GM21737 (cell line): ENCODE measurements at regions not wholly inside any gene's neighbourhood (a gene's known extent, or its start where the extent isn't known, plus 50 kb on each side); places are given as distances from the start of the nearest gene placed in this dataset.

Source experiments
- ATAC-seq: cut with Tn5 transposase; IDR thresholded peaks from one replicate; pipeline ENCODE4 v1.9.1; 2021; ENCODE audit warnings: mild to moderate bottlenecking, moderate library complexity; ENCODE audit not compliant: unreplicated experiment

GRCh38 chr7:25653384-25653783, 425.1 kb upstream of the NPVF start:
- no peak for ATAC-seq

DNA sequence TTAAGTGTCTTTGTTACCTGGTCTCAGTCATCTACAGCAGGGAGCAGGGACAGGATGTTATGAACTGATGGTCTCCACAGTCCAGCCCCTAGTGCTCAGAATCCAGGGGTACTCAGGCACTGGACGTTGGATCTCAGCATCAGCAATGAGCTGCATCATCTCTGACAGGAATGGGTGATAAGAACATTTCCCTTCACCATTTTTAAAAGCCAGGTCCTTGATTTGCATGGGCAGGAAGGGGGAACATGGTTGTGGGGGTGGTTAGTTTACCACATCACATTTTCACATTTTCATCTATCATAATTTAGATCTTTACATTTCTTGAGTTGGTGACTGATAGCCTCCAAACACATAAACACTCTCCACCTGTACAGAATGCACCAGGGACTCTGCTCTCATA, 427.8 kb upstream of the NPVF start:
- ATAC-seq: no peak

DNA sequence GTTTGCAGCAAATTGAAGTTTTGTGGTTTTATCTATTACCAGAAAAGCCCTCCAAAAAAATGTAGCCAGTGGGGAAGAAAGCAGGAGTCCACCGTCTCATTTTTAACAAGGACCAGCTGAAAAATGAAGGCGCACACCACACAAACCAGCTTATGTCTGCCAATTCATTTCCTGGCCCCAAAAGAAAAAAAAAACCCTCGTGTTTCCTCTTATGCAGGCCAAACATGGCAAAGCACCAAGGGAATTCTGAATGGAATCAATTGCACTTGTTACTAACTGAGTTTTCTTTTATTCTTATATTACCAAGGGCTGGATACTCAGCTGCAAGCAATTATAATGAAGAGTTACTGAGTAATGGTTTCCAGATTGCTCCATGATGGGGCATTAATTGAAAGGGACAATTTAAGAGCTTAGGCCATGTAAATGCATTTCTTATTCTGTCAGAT, 428.3 kb upstream of the NPVF start:
- no peak for ATAC-seq

DNA sequence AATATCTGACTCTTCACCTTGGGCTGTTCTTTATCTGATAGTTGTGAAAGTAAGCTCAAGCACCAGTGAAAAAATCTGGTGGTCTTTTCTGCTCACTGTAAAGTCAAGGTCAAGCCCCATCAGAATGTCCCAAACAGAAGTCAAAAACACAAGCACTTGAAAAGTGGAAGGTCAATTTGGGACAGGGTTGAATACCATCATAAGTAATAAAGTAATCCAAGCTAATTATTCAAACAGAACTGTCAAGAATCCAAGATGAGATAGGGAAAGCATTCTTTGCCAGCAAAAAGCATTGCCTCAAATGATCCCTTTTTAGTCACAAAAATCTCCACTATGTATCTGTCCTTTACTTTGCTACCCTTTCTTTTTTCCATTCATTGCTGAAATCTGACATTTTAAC, 430.1 kb upstream of the NPVF start:
- no peak for ATAC-seq

DNA sequence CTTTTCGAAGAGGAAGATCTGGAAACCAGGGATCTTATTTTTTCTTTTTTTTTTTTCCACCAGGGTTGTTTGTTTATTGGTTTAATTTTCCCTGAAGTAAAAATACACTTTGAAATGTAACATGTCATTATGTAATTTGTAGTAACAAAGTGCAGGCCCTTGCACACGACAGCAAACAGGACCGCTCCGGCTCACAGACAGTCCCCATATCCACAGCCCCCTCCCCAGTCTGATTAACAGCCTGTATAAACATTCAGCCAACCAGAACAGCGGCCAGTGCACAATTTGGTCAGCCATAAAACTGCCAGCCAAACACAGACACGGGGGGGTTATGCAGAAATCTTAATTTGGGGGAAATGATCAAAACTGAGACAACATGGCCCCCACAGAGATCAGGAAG, 431.6 kb upstream of the NPVF start:
- ATAC-seq: no peak

GRCh38 chr7:25662841-25663800, 434.8 kb upstream of the NPVF start:
- no peak for ATAC-seq

- no peak for ATAC-seq
Measured at GRCh38 chr7:25663877-25664276, 435.6 kb upstream of the NPVF start.

DNA sequence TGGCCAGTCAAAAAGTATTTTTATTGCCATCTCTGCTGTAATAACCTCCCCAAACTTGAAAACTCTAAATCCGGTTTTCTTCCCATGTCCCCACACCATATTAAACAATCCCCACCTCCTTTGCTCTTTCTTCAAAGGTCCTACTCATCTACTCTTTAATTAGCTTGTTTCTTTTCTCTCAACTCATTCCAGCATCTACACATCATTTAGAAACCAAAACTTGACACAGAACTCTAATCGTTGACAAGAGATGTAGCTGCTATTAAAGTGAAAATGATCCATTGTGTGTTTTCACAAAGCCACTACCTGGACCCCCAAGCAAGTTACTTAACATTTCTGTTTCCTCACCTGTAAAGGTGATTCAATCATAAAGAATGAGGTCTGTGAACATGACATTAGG, 436.3 kb upstream of the NPVF start:
- no peak for ATAC-seq

DNA sequence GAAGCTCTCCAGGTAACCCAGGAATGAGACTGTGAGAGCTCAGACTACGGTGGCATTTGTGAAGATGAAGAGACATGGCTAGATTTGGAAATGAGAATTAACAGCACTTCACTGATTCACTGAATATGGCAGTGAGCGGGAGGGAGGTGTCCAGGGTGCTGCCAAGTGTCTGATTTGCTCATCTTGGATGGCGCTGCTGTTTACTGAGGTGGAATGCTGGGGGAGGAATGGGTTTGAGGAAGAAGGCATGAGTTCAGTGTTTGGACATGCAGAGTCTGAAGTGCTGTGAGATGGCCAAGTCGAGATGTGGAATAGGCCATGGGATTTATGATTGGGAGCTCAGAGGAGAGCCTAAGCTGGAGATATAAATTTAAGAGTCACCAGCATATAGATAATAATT, 437.1 kb upstream of the NPVF start:
- no peak for ATAC-seq

DNA sequence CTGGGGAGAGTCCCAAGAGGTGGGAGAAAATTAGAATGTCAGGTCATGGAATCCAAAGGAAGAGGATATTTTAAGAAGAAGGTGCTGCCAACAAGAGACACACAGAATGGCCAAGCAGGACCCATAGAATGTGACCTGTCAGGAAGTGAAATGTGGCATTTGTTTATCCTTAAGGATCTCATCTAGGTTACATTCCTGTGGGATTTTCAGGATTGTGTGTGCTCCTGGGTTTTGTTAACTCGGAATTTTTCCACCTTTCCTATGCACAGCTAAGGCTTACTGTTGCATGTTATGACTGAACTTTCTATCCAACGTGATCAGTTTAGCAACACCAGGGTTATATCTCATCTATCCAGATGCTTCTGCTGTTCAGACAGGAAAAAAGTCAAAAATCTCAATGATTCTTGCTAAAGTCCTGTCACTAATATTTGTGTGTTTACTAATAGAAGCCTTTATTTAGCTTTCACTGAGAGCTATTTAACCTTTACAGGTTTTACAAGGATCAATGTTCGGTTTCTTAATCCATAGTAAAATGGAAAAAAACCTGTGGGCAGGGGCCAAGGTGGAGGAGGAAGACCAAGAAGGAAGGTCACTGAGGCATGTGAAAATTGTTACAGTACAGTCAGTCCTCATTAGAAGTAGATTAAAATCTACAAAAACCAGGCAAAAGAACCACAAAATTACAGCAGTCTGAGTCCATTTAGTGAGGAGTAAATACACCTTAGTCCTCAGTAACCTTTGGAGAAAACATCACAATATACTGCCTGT, 437.8 kb upstream of the NPVF start:
- ATAC-seq: no peak

DNA sequence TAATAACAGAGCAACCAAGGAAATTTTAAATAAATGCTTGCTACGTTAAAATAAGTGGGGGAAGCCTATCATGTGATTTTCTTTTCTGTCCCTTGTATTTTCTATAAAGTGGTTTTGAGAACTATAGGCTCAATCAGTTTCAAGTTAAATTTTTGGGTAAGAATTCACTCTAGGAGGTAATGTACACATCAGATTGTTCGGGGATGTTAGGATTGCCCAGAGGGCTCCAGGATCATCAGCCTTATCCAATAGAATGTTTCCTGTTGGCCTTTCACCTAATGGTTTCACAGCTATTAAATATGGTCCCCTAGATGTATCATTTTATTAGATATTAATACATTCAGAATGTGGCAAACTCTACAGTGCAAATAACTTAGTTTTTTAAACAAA, 438.4 kb upstream of the NPVF start:
- ATAC-seq: no peak

- ATAC-seq: no peak
Measured at GRCh38 chr7:25669281-25669781, 441.0 kb upstream of the NPVF start.

DNA sequence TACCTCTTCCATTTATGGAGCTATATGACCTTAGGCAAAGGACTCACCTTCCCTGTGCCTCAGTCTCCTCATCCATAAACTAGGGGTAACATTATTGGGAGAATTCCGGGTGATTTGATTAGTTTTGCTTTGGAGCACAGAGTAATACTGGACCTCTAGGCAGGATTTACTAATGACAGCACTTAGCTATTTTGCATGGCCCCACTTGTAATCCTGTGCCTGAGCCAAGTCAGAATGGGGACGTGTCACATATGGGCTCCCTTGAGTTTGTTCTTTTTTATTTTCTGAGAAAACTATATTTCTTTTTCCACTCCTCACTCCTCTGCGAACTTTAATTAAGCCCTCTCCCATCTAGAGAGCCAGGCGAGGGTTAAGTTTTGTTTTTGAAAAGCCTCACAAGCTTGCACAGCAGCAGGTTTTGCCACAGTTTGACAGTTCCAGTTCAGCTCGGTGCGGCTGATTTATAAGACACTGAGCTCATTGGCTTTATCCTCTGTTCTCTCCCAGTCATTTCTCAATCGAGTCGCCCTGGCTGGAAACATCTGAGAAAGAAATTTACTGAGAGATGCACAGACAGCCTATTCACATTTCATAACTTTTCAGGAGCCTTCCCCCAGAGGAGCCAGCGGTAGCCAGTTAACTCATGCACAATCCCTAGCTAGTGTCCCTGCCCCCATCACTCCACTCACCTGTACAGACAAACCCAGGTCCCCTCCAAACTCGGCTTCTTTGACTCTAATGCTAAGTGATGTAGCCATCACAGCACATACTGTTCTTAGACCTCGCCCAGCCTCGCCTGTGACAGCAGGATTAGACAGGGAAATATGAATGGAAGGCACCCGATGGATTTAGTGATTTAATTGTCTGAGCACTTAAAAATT, 441.9 kb upstream of the NPVF start:
- no peak for ATAC-seq

DNA sequence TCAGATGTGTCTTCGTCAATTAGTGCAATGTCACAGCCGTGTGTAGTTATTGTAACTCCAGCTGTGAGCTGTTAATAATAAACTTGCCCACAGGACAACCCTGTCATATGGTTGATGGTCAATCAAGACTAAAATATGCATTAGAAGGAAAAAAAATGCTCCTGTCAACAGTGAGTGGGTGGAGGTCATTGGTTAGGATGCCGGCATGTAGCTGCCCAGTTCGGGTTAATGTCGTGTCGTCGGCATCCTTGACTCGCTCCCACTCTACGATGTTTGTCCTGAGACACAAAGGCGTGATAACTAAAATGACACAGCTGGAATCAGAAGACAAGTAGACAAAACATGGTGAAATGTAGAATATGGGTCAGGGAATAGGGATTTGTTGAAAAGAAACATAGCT, 442.8 kb upstream of the NPVF start:
- ATAC-seq: no peak

GRCh38 chr7:25672496-25672895, 444.2 kb upstream of the NPVF start:
- ATAC-seq: no peak

- ATAC-seq: no peak
Measured at GRCh38 chr7:25675789-25676474, 447.6 kb upstream of the NPVF start.

- no peak for ATAC-seq
Measured at GRCh38 chr7:25677595-25677994, 449.3 kb upstream of the NPVF start.

- ATAC-seq: no peak
Measured at GRCh38 chr7:25678215-25678614, 449.9 kb upstream of the NPVF start.

- no peak for ATAC-seq
Measured at GRCh38 chr7:25680636-25681035, 452.4 kb upstream of the NPVF start.

- ATAC-seq: no peak
Measured at GRCh38 chr7:25684360-25684759, 456.1 kb upstream of the NPVF start.
